HEK293 (cell line): ENCODE measurements at regions not wholly inside any gene's neighbourhood (a gene's known extent, or its start where the extent isn't known, plus 50 kb on each side); places are given as distances from the start of the nearest gene placed in this dataset.

ENCODE experiments used
- CTCF ChIA-PET: fragments of 350-600 bp; formaldehyde crosslinking; extraction: SDS; loops from one replicate; lab custom pipeline; 2021; ENCODE audit warnings: antibody characterized with exemption; lab: Yijun Ruan, JAX
- POLR2A ChIA-PET: fragments of 300-600 bp; formaldehyde crosslinking; extraction: SDS; loops from one replicate; lab custom pipeline; 2020; ENCODE audit warnings: antibody characterized with exemption, inconsistent platforms; lab: Yijun Ruan, JAX
- H3K27ac ChIP-seq: fragments of 200-500 bp; sonication (Bioruptor generic); 2 replicates; pipeline ENCODE4 v1.5.1; 2014; ENCODE audit warnings: low read depth, low read length, control low read depth, inconsistent platforms; ENCODE audit errors: extremely low read depth
- H3K36me3 ChIP-seq, 2 experiments: fragments of 200-500 bp in 1 of 2; sonication (Bioruptor generic) in 1 of 2; 1 replicate in 1 of 2; 2 replicates in 1 of 2; pipeline ENCODE4 v1.5.1; 2014 to 2017; ENCODE audit warnings: inconsistent platforms in 2 of 2, low read length in 2 of 2; ENCODE audit not compliant: control insufficient read depth in 2 of 2, insufficient read depth in 1 of 2
- H3K4me1 ChIP-seq: fragments of 200-500 bp; sonication (Bioruptor generic); 2 replicates; pipeline ENCODE4 v1.5.1; 2014; ENCODE audit warnings: mild to moderate bottlenecking, low read length, inconsistent platforms; ENCODE audit not compliant: control insufficient read depth, insufficient read depth
- H3K4me3 ChIP-seq: 2 replicates; pipeline ENCODE4 v1.5.1; 2011; ENCODE audit warnings: low read depth, mild to moderate bottlenecking, control low read depth, low read length, moderate library complexity
- H3K9me3 ChIP-seq: fragments of 200-500 bp; sonication (Bioruptor generic); 2 replicates; pipeline ENCODE4 v1.5.1; 2014; ENCODE audit warnings: low read depth, low read length, inconsistent platforms; ENCODE audit not compliant: control insufficient read depth, insufficient read depth
- REST ChIP-seq: fragments of 450-650 bp; formaldehyde crosslinking; IDR thresholded peaks from 2 replicates; pipeline ENCODE4 v1.5.1; 2016; ENCODE audit warnings: missing biosample characterization, missing genetic modification characterization
- ZBTB21 ChIP-seq: fragments of 450-650 bp; formaldehyde crosslinking; IDR thresholded peaks from 2 replicates; pipeline ENCODE4 v1.5.1; 2017; ENCODE audit warnings: missing biosample characterization, missing genetic modification characterization
- ZNF10 ChIP-seq: fragments of 450-650 bp; formaldehyde crosslinking; IDR thresholded peaks from 2 replicates; pipeline ENCODE4 v1.5.1; 2017; ENCODE audit warnings: missing biosample characterization, missing genetic modification characterization
- ZNF174 ChIP-seq: fragments of 450-650 bp; formaldehyde crosslinking; IDR thresholded peaks from 2 replicates; pipeline ENCODE4 v1.5.0; 2017; ENCODE audit warnings: missing biosample characterization, mild to moderate bottlenecking, missing genetic modification characterization
- ZNF19 ChIP-seq: fragments of 450-650 bp; formaldehyde crosslinking; IDR thresholded peaks from 2 replicates; pipeline ENCODE4; 2016; ENCODE audit warnings: missing biosample characterization, missing genetic modification characterization, low read depth
- ZNF341 ChIP-seq: fragments of 450-650 bp; formaldehyde crosslinking; IDR thresholded peaks from 2 replicates; pipeline ENCODE4; 2016; ENCODE audit warnings: low read depth, missing biosample characterization, missing genetic modification characterization
- ZNF513 ChIP-seq: fragments of 450-650 bp; IDR thresholded peaks from 2 replicates; pipeline ENCODE4 v1.5.1; 2018; ENCODE audit warnings: missing biosample characterization, missing genetic modification characterization
- ZNF645 ChIP-seq: fragments of 450-650 bp; formaldehyde crosslinking; IDR thresholded peaks from 2 replicates; pipeline ENCODE4; 2016; ENCODE audit warnings: missing biosample characterization, missing genetic modification characterization
- ZNF664 ChIP-seq: fragments of 450-650 bp; formaldehyde crosslinking; IDR thresholded peaks from 2 replicates; pipeline ENCODE4 v1.5.1; 2016; ENCODE audit warnings: missing biosample characterization, missing genetic modification characterization
- ZNF677 ChIP-seq: fragments of 450-650 bp; IDR thresholded peaks from 2 replicates; pipeline ENCODE4 v1.5.0; 2018; ENCODE audit warnings: missing biosample characterization, mild to moderate bottlenecking, missing genetic modification characterization, moderate library complexity
- ZNF768 ChIP-seq: fragments of 450-650 bp; formaldehyde crosslinking; IDR thresholded peaks from 2 replicates; pipeline ENCODE4 v1.5.1; 2018; ENCODE audit warnings: missing biosample characterization, mild to moderate bottlenecking, missing genetic modification characterization
- ZNF843 ChIP-seq: fragments of 450-650 bp; formaldehyde crosslinking; IDR thresholded peaks from 2 replicates; pipeline ENCODE4 v1.5.1; 2016; ENCODE audit warnings: missing biosample characterization, missing genetic modification characterization
- ZSCAN18 ChIP-seq: fragments of 450-650 bp; formaldehyde crosslinking; IDR thresholded peaks from 2 replicates; pipeline ENCODE4 v1.5.1; 2016; ENCODE audit warnings: missing biosample characterization, missing genetic modification characterization
- TF ChIP-seq, protein P1 (sequence below): fragments of 450-650 bp; formaldehyde crosslinking; conservative IDR thresholded peaks from 2 replicates; pipeline ENCODE4 v1.5.1; 2016; ENCODE audit warnings: low read depth, missing biosample characterization, missing genetic modification characterization

- TF ChIP-seq ZNF174 (tag by site-specific recombination), result no peak
- TF ChIP-seq ZNF768 (tag by site-specific recombination), result no peak
- TF ChIP-seq ZNF645 (tag by site-specific recombination), result no peak
- no peak for TF ChIP-seq ZNF10
- no peak for TF ChIP-seq ZNF19 (tag by site-specific recombination)
- Histone ChIP-seq H3K4me3 (no peak overlapping the region), H3K4me1 (no peaks in the 10 kb centered on the region), H3K9me3 (no peaks in the 10 kb centered on the region), H3K36me3 (no peaks in the 10 kb centered on the region), H3K27ac (no peak overlapping the region)
- CTCF ChIA-PET, result no interaction called here
- POLR2A ChIA-PET, result no interaction called here
These were observed 571.3 kb downstream of the GLRX3 start for GRCh38 chr10:130707389-130707979.

DNA sequence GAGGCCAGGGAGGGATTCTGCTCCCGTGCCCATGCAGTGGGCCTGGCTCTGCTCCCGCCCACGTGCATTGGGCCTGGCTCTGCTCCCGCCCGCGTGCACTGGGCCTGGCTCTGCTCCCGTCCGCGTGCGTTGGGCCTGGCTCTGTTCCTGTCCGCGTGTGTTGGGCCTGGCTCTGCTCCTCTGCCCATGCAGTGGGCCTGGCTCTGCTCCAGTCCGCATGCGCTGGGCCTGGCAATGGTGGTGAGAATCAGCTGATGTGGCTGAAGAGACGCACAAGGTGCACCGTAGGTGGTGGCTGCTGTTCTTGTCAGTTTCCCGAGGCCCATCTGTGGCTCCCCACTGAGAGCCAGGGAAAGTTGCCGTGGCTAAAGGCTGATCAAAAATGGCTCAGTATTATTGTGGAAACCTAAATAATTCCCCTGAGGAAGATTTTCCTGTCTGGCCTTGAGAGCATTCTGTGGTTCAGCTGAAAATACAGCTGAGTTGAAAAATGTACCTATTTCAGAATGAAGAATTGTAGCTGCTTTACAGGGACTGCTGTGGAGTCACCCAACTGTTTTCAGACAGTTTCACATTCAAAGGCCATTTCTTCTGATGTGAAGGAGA, 572.4 kb downstream of the GLRX3 start:
- Histone ChIP-seq H3K4me3 (no peak overlapping the region), H3K4me1 (no peaks in the 10 kb centered on the region), H3K27ac (no peak overlapping the region), H3K36me3 (no peaks in the 10 kb centered on the region), H3K9me3 (no peaks in the 10 kb centered on the region)
- ChIA-PET POLR2A (no interaction called here), CTCF (no interaction called here)
- TF ChIP-seq ZBTB21 (no peak), ZNF677 (tag by site-specific recombination) (peak; percentile 80)

GRCh38 chr10:130709415-130709814, 573.2 kb downstream of the GLRX3 start:
- no peak overlapping the region for H3K4me3 ChIP-seq
- no peaks in the 10 kb centered on the region for H3K9me3 ChIP-seq
- TF ChIP-seq ZSCAN18 (tag by site-specific recombination) (no peak), ZNF664 (no peak)
- H3K36me3 ChIP-seq, result no peaks in the 10 kb centered on the region
- ChIA-PET POLR2A (no interaction called here), CTCF (no interaction called here)
- no peaks in the 10 kb centered on the region for H3K4me1 ChIP-seq
- no peak overlapping the region for H3K27ac ChIP-seq

- Histone ChIP-seq H3K9me3 (no peaks in the 10 kb centered on the region), H3K4me3 (no peak overlapping the region), H3K4me1 (no peaks in the 10 kb centered on the region), H3K36me3 (no peaks in the 10 kb centered on the region), H3K27ac (no peak overlapping the region)
- ChIA-PET POLR2A (no interaction called here), CTCF (no interaction called here)
- TF ChIP-seq REST (tag by site-specific recombination), result no peak
- no peak for TF ChIP-seq ZNF843
- TF ChIP-seq, protein P1, sequence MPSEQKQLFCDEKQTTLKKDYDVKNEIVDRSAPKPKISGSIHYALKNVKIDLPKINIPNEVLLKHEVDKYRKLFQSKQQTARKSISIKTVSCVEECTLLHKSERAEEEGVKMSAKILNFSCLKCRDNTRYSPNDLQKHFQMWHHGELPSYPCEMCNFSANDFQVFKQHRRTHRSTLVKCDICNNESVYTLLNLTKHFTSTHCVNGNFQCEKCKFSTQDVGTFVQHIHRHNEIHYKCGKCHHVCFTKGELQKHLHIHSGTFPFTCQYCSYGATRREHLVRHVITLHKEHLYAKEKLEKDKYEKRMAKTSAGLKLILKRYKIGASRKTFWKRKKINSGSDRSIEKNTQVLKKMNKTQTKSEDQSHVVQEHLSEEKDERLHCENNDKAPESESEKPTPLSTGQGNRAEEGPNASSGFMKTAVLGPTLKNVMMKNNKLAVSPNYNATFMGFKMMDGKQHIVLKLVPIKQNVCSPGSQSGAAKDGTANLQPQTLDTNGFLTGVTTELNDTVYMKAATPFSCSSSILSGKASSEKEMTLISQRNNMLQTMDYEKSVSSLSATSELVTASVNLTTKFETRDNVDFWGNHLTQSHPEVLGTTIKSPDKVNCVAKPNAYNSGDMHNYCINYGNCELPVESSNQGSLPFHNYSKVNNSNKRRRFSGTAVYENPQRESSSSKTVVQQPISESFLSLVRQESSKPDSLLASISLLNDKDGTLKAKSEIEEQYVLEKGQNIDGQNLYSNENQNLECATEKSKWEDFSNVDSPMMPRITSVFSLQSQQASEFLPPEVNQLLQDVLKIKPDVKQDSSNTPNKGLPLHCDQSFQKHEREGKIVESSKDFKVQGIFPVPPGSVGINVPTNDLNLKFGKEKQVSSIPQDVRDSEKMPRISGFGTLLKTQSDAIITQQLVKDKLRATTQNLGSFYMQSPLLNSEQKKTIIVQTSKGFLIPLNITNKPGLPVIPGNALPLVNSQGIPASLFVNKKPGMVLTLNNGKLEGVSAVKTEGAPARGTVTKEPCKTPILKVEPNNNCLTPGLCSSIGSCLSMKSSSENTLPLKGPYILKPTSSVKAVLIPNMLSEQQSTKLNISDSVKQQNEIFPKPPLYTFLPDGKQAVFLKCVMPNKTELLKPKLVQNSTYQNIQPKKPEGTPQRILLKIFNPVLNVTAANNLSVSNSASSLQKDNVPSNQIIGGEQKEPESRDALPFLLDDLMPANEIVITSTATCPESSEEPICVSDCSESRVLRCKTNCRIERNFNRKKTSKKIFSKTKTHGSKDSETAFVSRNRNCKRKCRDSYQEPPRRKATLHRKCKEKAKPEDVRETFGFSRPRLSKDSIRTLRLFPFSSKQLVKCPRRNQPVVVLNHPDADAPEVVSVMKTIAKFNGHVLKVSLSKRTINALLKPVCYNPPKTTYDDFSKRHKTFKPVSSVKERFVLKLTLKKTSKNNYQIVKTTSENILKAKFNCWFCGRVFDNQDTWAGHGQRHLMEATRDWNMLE (tag by site-specific recombination), result no peak
- TF ChIP-seq ZNF341, result no peak
- no peak for TF ChIP-seq ZNF513 (tag by site-specific recombination)
These were observed 574.9 kb downstream of the GLRX3 start for GRCh38 chr10:130711072-130711471.
